ENCODE measurements at regions not wholly inside any gene's neighbourhood (a gene's known extent, or its start where the extent isn't known, plus 50 kb on each side); places are given as distances from the start of the nearest gene placed in this dataset.

GRCh38 chr2:75258620-75259019 is 59.3 kb upstream of the TACR1 start:
- TF ChIP-seq CTCF (conservative IDR thresholded peaks at IDR 0.05 in 1 of 2, IDR thresholded peaks at IDR 0.05 in 1 of 2; ENCODE audit: low read depth in 1 of 2, low read length in 2 of 2): no peak
- no peak for TF ChIP-seq EZH2 (IDR thresholded peaks at IDR 0.05; ENCODE audit: low read length, missing control alignments)

All from fibroblast of lung (primary cell).